SK-N-SH (cell line): ENCODE measurements at regions not wholly inside any gene's neighbourhood (a gene's known extent, or its start where the extent isn't known, plus 50 kb on each side); places are given as distances from the start of the nearest gene placed in this dataset.

Experiments
- CTCF ChIA-PET: fragments of 300-600, 350-600 bp; formaldehyde crosslinking; extraction: SDS; loops from one replicate; lab custom pipeline; 2021; lab: Yijun Ruan, JAX
- POLR2A ChIA-PET: fragments of 350-600 bp; sonication (Branson Sonifier 250); formaldehyde crosslinking; extraction: SDS; loops from one replicate; lab custom pipeline; 2020; ENCODE audit warnings: antibody characterized with exemption, inconsistent platforms; lab: Yijun Ruan, JAX
- DNase-seq: peaks from one replicate; pipeline ENCODE4 v3.0.0; 2012
- H2AFZ ChIP-seq: fragments of 200-600 bp; sonication (generic); 2 replicates; pipeline ENCODE4 v1.8.1; 2016; ENCODE audit warnings: antibody characterized with exemption, mild to moderate bottlenecking, low read depth
- H3F3A ChIP-seq: fragments of 200-600 bp; sonication (generic); replicated peaks from 2 replicates; pipeline ENCODE3; 2016; ENCODE audit warnings: antibody characterized with exemption, mild to moderate bottlenecking; ENCODE audit not compliant: insufficient read depth
- H3K27ac ChIP-seq, 2 experiments: fragments of 200-500 bp in 1 of 2; fragments of 200-600 bp in 1 of 2; sonication (Bioruptor generic) in 1 of 2; sonication (generic), shearing (Covaris generic) in 1 of 2; 2 replicates each; pipeline versions ENCODE4 v1.5.1 to v1.6.1; 2014 to 2016; ENCODE audit warnings: low read depth in 2 of 2, inconsistent platforms in 1 of 2, low read length in 1 of 2, mild to moderate bottlenecking in 1 of 2, mixed read lengths in 1 of 2
- H3K27me3 ChIP-seq: fragments of 200-600 bp; sonication (generic), shearing (Covaris generic); 2 replicates; pipeline ENCODE4 v1.6.1; 2016; ENCODE audit warnings: mixed run types; ENCODE audit not compliant: insufficient read depth
- H3K36me3 ChIP-seq, 2 experiments: fragments of 200-500 bp in 1 of 2; fragments of 200-600 bp in 1 of 2; sonication (Bioruptor generic) in 1 of 2; sonication (generic) in 1 of 2; replicated peaks in 1 of 2; 2 replicates each; pipeline versions ENCODE3 to v1.5.1; 2014 to 2016; ENCODE audit warnings: low read length in 1 of 2, mild to moderate bottlenecking in 1 of 2; ENCODE audit not compliant: insufficient read depth in 2 of 2, control insufficient read depth in 1 of 2
- H3K4me1 ChIP-seq, 2 experiments: fragments of 200-500 bp in 1 of 2; fragments of 200-600 bp in 1 of 2; sonication (Bioruptor generic) in 1 of 2; sonication (generic), shearing (Covaris generic) in 1 of 2; 2 replicates each; pipeline versions ENCODE4 v1.5.1 to v1.6.1; 2014 to 2016; ENCODE audit warnings: low read depth in 1 of 2, low read length in 1 of 2, mixed run types in 1 of 2; ENCODE audit not compliant: insufficient read depth in 2 of 2, control insufficient read depth in 1 of 2
- H3K4me2 ChIP-seq: fragments of 200-600 bp; sonication (generic), shearing (Covaris generic); 2 replicates; pipeline ENCODE4 v1.6.1; 2017; ENCODE audit warnings: mixed run types
- H3K4me3 ChIP-seq, 2 experiments: fragments of 200-500 bp in 1 of 2; fragments of 200-600 bp in 1 of 2; sonication (Bioruptor generic) in 1 of 2; sonication (generic), shearing (Covaris generic) in 1 of 2; 2 replicates each; pipeline versions ENCODE4 v1.5.1 to v1.8.1; 2014 to 2016; ENCODE audit warnings: low read depth in 2 of 2, inconsistent platforms in 1 of 2, low read length in 1 of 2, mild to moderate bottlenecking in 1 of 2, mixed read lengths in 1 of 2, moderate library complexity in 1 of 2
- H3K79me2 ChIP-seq: fragments of 200-600 bp; sonication (generic); 2 replicates; pipeline ENCODE4 v1.8.1; 2017; ENCODE audit warnings: mild to moderate bottlenecking; ENCODE audit not compliant: insufficient read depth
- H3K9ac ChIP-seq: fragments of 200-600 bp; sonication (generic); 2 replicates; pipeline ENCODE4 v1.6.1; 2017; ENCODE audit warnings: mixed run types
- H3K9me2 ChIP-seq: fragments of 200-600 bp; sonication (generic); 2 replicates; pipeline ENCODE4 v1.6.1; 2017; ENCODE audit warnings: mixed run types
- H3K9me3 ChIP-seq: fragments of 200-600 bp; sonication (generic); 2 replicates; pipeline ENCODE4 v1.6.1; 2017; ENCODE audit warnings: mixed run types, mild to moderate bottlenecking, moderate library complexity
- H4K20me1 ChIP-seq: fragments of 200-600 bp; sonication (generic); 2 replicates; pipeline ENCODE4 v1.6.1; 2017; ENCODE audit warnings: mild to moderate bottlenecking, mixed run types; ENCODE audit not compliant: insufficient read depth
- CHD2 ChIP-seq: fragments of 150-350 bp; IDR thresholded peaks from 2 replicates; pipeline ENCODE4 v1.6.1; 2018; ENCODE audit warnings: low read length; ENCODE audit not compliant: partially characterized antibody
- EZH2phosphoT487 ChIP-seq: fragments of 200-600 bp; sonication (generic); IDR thresholded peaks from 2 replicates; pipeline ENCODE4 v1.6.1; 2017; ENCODE audit warnings: low read depth, mixed run types, mild to moderate bottlenecking, antibody characterized with exemption, moderate library complexity, borderline replicate concordance
- MAX ChIP-seq: IDR thresholded peaks from 2 replicates; pipeline ENCODE4 v1.4.0; 2012; ENCODE audit warnings: low read depth
- MEF2A ChIP-seq: IDR thresholded peaks from 2 replicates; pipeline ENCODE4 v1.4.0; 2012; ENCODE audit warnings: low read depth, borderline replicate concordance
- NFIC ChIP-seq: IDR thresholded peaks from 2 replicates; pipeline ENCODE4 v1.4.0; 2012; ENCODE audit warnings: borderline replicate concordance
- RCOR1 ChIP-seq: fragments of 150-350 bp; IDR thresholded peaks from 2 replicates; pipeline ENCODE4 v1.6.1; 2017; ENCODE audit warnings: antibody characterized with exemption, low read length
- REST ChIP-seq: IDR thresholded peaks from 2 replicates; pipeline ENCODE4 v1.6.1; 2012; ENCODE audit warnings: mild to moderate bottlenecking, low read depth, low read length, moderate library complexity
- RXRA ChIP-seq: IDR thresholded peaks from 2 replicates; pipeline ENCODE4 v1.4.0; 2012; ENCODE audit warnings: low read depth, mild to moderate bottlenecking, borderline replicate concordance
- TCF12 ChIP-seq: IDR thresholded peaks from 2 replicates; pipeline ENCODE4 v1.4.0; 2012
- USF1 ChIP-seq: IDR thresholded peaks from 2 replicates; pipeline ENCODE4 v1.4.0; 2012; ENCODE audit warnings: low read depth, borderline replicate concordance
- ZBTB33 ChIP-seq: IDR thresholded peaks from 2 replicates; pipeline ENCODE4 v1.4.0; 2012; ENCODE audit warnings: low read depth, borderline replicate concordance
- WGBS: methylation state at CpG from one replicate; pipeline ENCODE4 v1.1.6; 2017; ENCODE audit warnings: low lambda C conversion rate; 5-methylcytosine and 5-hydroxymethylcytosine counted together

- H3K4me3 ChIP-seq = no peak overlapping the region
- H3K36me3 ChIP-seq = no peaks in the 10 kb centered on the region
- no peak overlapping the region for H3K27ac ChIP-seq
- H3K27me3 ChIP-seq = peaks cover 46% of the 10 kb centered on the region
- H3K9me3 ChIP-seq = no peaks in the 10 kb centered on the region
- no peak for DNase-seq
- CTCF ChIA-PET = interaction anchor here (1.1 kb wide), 1 partner anchor 8 kb away, joined by 3 read pairs; no protein-coding TSS in a partner anchor
- no peaks in the 10 kb centered on the region for H3F3A ChIP-seq
- H3K9ac ChIP-seq = no peak overlapping the region
- 6% methylated on average over 3 of the region's 3 CpGs for WGBS
- peaks cover 5% of the 10 kb centered on the region; the same call in 1 of the 2 replicates for H3K9me2 ChIP-seq
- no peaks in the 10 kb centered on the region for H3K79me2 ChIP-seq
- POLR2A ChIA-PET = no interaction called here
- no peak for TF ChIP-seq CHD2
- TF ChIP-seq USF1 = no peak
- TF ChIP-seq MEF2A = no peak
- TF ChIP-seq EZH2phosphoT487 = no peak
- TF ChIP-seq RXRA = no peak
- no peak for TF ChIP-seq MAX
- no peak overlapping the region for H2AFZ ChIP-seq
- no peak overlapping the region for H3K4me2 ChIP-seq
- no peaks in the 10 kb centered on the region for H3K4me1 ChIP-seq
- no peaks in the 10 kb centered on the region for H4K20me1 ChIP-seq
Measured at GRCh38 chr4:177673985-177674489, 231.8 kb upstream of the AGA start.

- H3K4me2 ChIP-seq = no peak overlapping the region
- H3K27ac ChIP-seq = no peak overlapping the region
- no peak overlapping the region for H3K4me3 ChIP-seq
- ChIA-PET CTCF (no interaction called here), POLR2A (no interaction called here)
- H2AFZ ChIP-seq = no peak overlapping the region
- H4K20me1 ChIP-seq = no peaks in the 10 kb centered on the region
- WGBS = 0% methylated on average over 2 of the region's 2 CpGs
- DNase-seq = no peak
- no peaks in the 10 kb centered on the region for H3F3A ChIP-seq
- no peaks in the 10 kb centered on the region for H3K36me3 ChIP-seq
- no peaks in the 10 kb centered on the region for H3K9me3 ChIP-seq
- no peaks in the 10 kb centered on the region for H3K79me2 ChIP-seq
- no peak overlapping the region for H3K9ac ChIP-seq
- H3K4me1 ChIP-seq = no peaks in the 10 kb centered on the region
- H3K27me3 ChIP-seq = peaks cover 2% of the 10 kb centered on the region; the same call in 1 of the 2 replicates
- TF ChIP-seq REST = no peak
- no peak for TF ChIP-seq TCF12
- no peak for TF ChIP-seq NFIC
- no peak for TF ChIP-seq RCOR1
- TF ChIP-seq ZBTB33 = no peak
- H3K9me2 ChIP-seq = peaks cover 5% of the 10 kb centered on the region; the same call in 1 of the 2 replicates
Measured at GRCh38 chr4:177680308-177680707, 238.1 kb upstream of the AGA start.
